ENCODE measurements at regions not wholly inside any gene's neighbourhood (a gene's known extent, or its start where the extent isn't known, plus 50 kb on each side); places are given as distances from the start of the nearest gene placed in this dataset.

- intact Hi-C loops (cut with DNase I; ENCODE audit: low total_unique reads) = no loop called here
Observed at GRCh38 chr14:22151121-22151520, 437.9 kb downstream of the DAD1 start.

GRCh38 chr14:22149058-22149457 lies 440.0 kb downstream of the DAD1 start:
- TF ChIP-seq POLR2A (IDR thresholded peaks at IDR 0.05) = no peak
- TF ChIP-seq, protein P1, sequence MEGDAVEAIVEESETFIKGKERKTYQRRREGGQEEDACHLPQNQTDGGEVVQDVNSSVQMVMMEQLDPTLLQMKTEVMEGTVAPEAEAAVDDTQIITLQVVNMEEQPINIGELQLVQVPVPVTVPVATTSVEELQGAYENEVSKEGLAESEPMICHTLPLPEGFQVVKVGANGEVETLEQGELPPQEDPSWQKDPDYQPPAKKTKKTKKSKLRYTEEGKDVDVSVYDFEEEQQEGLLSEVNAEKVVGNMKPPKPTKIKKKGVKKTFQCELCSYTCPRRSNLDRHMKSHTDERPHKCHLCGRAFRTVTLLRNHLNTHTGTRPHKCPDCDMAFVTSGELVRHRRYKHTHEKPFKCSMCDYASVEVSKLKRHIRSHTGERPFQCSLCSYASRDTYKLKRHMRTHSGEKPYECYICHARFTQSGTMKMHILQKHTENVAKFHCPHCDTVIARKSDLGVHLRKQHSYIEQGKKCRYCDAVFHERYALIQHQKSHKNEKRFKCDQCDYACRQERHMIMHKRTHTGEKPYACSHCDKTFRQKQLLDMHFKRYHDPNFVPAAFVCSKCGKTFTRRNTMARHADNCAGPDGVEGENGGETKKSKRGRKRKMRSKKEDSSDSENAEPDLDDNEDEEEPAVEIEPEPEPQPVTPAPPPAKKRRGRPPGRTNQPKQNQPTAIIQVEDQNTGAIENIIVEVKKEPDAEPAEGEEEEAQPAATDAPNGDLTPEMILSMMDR (IDR thresholded peaks at IDR 0.05 in 4 of 5, conservative IDR thresholded peaks at IDR 0.05 in 1 of 5) = no peak
- ATAC-seq (no peak), DNase-seq (no peak)
- Histone ChIP-seq H3K4me1 (no peaks in the 10 kb centered on the region), H3K27ac (no peak overlapping the region), H3K36me3 (no peaks in the 10 kb centered on the region), H3K9me3 (no peaks in the 10 kb centered on the region), H3K4me3 (no peak overlapping the region), H3K27me3 (no peaks in the 10 kb centered on the region)
- in situ Hi-C loops (cut with MboI; ENCODE audit: low sequenced_read_pairs in 4 of 4) = no loop called here
- intact Hi-C loops (cut with DNase I; ENCODE audit: low total_unique reads) = no loop called here

More at GRCh38 chr14:22151121-22151520, 437.9 kb downstream of the DAD1 start:
- no peak overlapping the region for H3K27ac ChIP-seq
- DNase-seq = no peak
- H3K4me1 ChIP-seq = no peaks in the 10 kb centered on the region
- H3K4me3 ChIP-seq = no peak overlapping the region
- H3K9me3 ChIP-seq = no peaks in the 10 kb centered on the region
- no peaks in the 10 kb centered on the region for H3K27me3 ChIP-seq
- TF ChIP-seq POLR2A (IDR thresholded peaks at IDR 0.05) = no peak
- TF ChIP-seq, protein P1 (IDR thresholded peaks at IDR 0.05 in 4 of 5, conservative IDR thresholded peaks at IDR 0.05 in 1 of 5) = no peak
- in situ Hi-C loops (cut with MboI; ENCODE audit: low sequenced_read_pairs in 4 of 4) = no loop called here
- H3K36me3 ChIP-seq = no peaks in the 10 kb centered on the region
- no peak for ATAC-seq

GRCh38 chr14:22147716-22148115 lies 441.3 kb downstream of the DAD1 start:
- intact Hi-C loops (cut with DNase I; ENCODE audit: low total_unique reads) (no loop called here), in situ Hi-C loops (cut with MboI; ENCODE audit: low sequenced_read_pairs in 4 of 4) (no loop called here)
- no peaks in the 10 kb centered on the region for H3K9me3 ChIP-seq
- ATAC-seq (no peak), DNase-seq (no peak)
- H3K36me3 ChIP-seq = no peaks in the 10 kb centered on the region
- no peak overlapping the region for H3K27ac ChIP-seq
- no peak for TF ChIP-seq POLR2A (IDR thresholded peaks at IDR 0.05)
- TF ChIP-seq, protein P1 (IDR thresholded peaks at IDR 0.05 in 4 of 5, conservative IDR thresholded peaks at IDR 0.05 in 1 of 5) = no peak
- no peak overlapping the region for H3K4me3 ChIP-seq
- H3K27me3 ChIP-seq = no peaks in the 10 kb centered on the region
- H3K4me1 ChIP-seq = no peaks in the 10 kb centered on the region

- no peaks in the 10 kb centered on the region for H3K4me1 ChIP-seq
- in situ Hi-C loops (cut with MboI; ENCODE audit: low sequenced_read_pairs in 4 of 4) (no loop called here), intact Hi-C loops (cut with DNase I; ENCODE audit: low total_unique reads) (no loop called here)
- no peaks in the 10 kb centered on the region for H3K36me3 ChIP-seq
- ATAC-seq (no peak), DNase-seq (no peak)
- no peak overlapping the region for H3K27ac ChIP-seq
- TF ChIP-seq, protein P1 (IDR thresholded peaks at IDR 0.05 in 4 of 5, conservative IDR thresholded peaks at IDR 0.05 in 1 of 5) = no peak
- no peak for TF ChIP-seq POLR2A (IDR thresholded peaks at IDR 0.05)
- no peak overlapping the region for H3K4me3 ChIP-seq
- H3K9me3 ChIP-seq = no peaks in the 10 kb centered on the region
- H3K27me3 ChIP-seq = no peaks in the 10 kb centered on the region
Observed at GRCh38 chr14:22143363-22143762, 445.7 kb downstream of the DAD1 start.

GRCh38 chr14:22140633-22141032 lies 448.4 kb downstream of the DAD1 start:
- Histone ChIP-seq H3K4me3 (no peak overlapping the region), H3K4me1 (no peaks in the 10 kb centered on the region), H3K9me3 (no peaks in the 10 kb centered on the region), H3K36me3 (no peaks in the 10 kb centered on the region), H3K27ac (no peak overlapping the region), H3K27me3 (no peaks in the 10 kb centered on the region)
- in situ Hi-C loops (cut with MboI; ENCODE audit: low sequenced_read_pairs in 4 of 4) (no loop called here), intact Hi-C loops (cut with DNase I; ENCODE audit: low total_unique reads) (no loop called here)
- no peak for TF ChIP-seq POLR2A (IDR thresholded peaks at IDR 0.05)
- TF ChIP-seq, protein P1 (IDR thresholded peaks at IDR 0.05 in 4 of 5, conservative IDR thresholded peaks at IDR 0.05 in 1 of 5) = no peak
- ATAC-seq = no peak
- no peak for DNase-seq
